Spleen (tissue), 7 donors: ENCODE measurements at regions not wholly inside any gene's neighbourhood (a gene's known extent, or its start where the extent isn't known, plus 50 kb on each side); places are given as distances from the start of the nearest gene placed in this dataset.

Source experiments
- POLR2A ChIP-seq, 3 donors: fragments of 450-650 bp; IDR thresholded peaks; one replicate each; pipeline ENCODE4 v1.5.1; 2017; ENCODE audit warnings: antibody characterized with exemption in 3 of 3, mild to moderate bottlenecking in 1 of 3
- POLR2AphosphoS5 ChIP-seq, 3 donors: sonication (generic); formaldehyde crosslinking; IDR thresholded peaks; one replicate each; pipeline ENCODE4 v1.5.1; 2017; ENCODE audit warnings: antibody characterized with exemption in 3 of 3
- TF ChIP-seq, protein P1 (sequence below), 11 experiments: fragments of 200-600 bp in 7 of 11; fragments of 450-650 bp in 4 of 11; sonication (generic) in 4 of 11; IDR thresholded peaks in 8 of 11; conservative IDR thresholded peaks in 3 of 11; 1 replicate in 7 of 11; 2 replicates in 4 of 11; pipeline versions ENCODE4 v1.4.0 to v1.8.0; 2016 to 2021; ENCODE audit warnings: antibody characterized with exemption in 11 of 11, inconsistent platforms in 4 of 11, mild to moderate bottlenecking in 1 of 11
- donor health status: DM: no; HTN: no; CAD: no; lungs with moderate emphysema.
- donor health status: DM: no; HTN: no; CAD: no.
- donor health status: DM: no; HTN: no; CAD: no.

DNA sequence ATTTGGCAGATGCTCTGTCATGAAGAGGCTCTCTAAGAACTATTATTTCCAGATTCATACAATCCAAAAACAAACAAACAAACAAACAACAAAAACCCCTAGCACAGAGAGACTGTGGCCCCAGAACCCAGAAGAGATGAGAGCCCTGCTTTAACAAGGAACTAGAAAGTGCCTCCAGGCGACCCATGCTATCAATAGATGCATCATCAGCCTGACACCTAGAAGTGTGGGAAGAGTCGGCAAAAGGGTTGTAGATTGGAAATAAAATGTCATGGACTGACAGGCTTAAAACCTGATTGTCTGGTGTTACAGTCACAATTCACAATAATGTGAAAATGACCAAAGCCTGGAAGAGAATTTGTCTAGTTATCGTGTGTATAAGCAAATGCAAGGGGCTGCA, 50.6 kb upstream of the FLRT2 start:
- TF ChIP-seq, protein P1, sequence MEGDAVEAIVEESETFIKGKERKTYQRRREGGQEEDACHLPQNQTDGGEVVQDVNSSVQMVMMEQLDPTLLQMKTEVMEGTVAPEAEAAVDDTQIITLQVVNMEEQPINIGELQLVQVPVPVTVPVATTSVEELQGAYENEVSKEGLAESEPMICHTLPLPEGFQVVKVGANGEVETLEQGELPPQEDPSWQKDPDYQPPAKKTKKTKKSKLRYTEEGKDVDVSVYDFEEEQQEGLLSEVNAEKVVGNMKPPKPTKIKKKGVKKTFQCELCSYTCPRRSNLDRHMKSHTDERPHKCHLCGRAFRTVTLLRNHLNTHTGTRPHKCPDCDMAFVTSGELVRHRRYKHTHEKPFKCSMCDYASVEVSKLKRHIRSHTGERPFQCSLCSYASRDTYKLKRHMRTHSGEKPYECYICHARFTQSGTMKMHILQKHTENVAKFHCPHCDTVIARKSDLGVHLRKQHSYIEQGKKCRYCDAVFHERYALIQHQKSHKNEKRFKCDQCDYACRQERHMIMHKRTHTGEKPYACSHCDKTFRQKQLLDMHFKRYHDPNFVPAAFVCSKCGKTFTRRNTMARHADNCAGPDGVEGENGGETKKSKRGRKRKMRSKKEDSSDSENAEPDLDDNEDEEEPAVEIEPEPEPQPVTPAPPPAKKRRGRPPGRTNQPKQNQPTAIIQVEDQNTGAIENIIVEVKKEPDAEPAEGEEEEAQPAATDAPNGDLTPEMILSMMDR (IDR thresholded peaks at IDR 0.05 in 8 of 11, conservative IDR thresholded peaks at IDR 0.05 in 3 of 11) = no peak
- TF ChIP-seq POLR2AphosphoS5 (IDR thresholded peaks at IDR 0.05) (no peak), POLR2A (IDR thresholded peaks at IDR 0.05) (no peak)
